ENCODE measurements at regions not wholly inside any gene's neighbourhood (a gene's known extent, or its start where the extent isn't known, plus 50 kb on each side); places are given as distances from the start of the nearest gene placed in this dataset.

DNA sequence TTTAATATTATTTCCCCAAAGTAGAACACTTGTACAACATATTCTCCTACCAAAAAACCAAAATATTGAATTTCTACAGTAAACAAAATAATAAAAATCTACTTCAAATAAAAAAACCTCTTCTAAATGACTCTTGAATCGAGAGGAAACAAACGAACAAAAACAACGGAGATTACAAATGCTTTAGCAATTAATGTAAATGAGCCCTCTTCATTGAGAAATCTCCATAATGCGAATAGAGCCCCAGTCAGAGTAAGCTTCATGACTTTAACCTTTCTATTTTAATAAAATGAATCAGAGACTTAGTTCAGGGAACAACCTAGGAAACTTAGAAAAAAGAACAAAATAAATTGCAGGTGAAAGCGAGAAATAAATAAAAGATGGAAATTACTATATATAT is 129.3 kb upstream of the SEMA6A start:
- Histone ChIP-seq H3K27ac (no peak overlapping the region), H3K27me3 (no peaks in the 10 kb centered on the region), H3K36me3 (no peaks in the 10 kb centered on the region), H3K9me3 (no peaks in the 10 kb centered on the region), H3K4me1 (no peaks in the 10 kb centered on the region), H3K4me3 (no peak overlapping the region)
- WGBS, 2 donors (ENCODE audit: low coverage in 1 of 2): 92 to 97% methylated on average over 5 of the region's 5 CpGs
- TF ChIP-seq CTCF (IDR thresholded peaks at IDR 0.05) (no peak), POLR2A (IDR thresholded peaks at IDR 0.05) (no peak), EP300 (IDR thresholded peaks at IDR 0.05) (no peak), POLR2AphosphoS5 (IDR thresholded peaks at IDR 0.05) (no peak)
- no peak for ATAC-seq

DNA sequence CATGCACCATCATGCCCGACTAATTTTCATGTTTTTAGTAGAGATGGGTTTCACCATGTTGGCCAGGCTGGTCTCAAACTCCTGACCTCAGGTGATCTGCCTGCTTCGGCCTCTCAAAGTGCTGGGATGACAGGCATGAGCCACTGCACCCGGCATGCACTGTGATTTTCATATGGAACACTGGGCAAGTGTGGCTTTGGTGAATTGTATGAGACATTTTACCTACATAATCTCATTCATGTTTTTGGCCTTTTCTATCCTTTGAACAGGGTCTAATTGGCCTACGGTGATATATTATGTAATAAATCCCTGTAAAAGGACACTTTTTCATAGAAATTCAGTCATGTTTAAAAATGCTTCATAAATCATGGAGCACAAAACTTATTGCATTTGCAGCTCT is 128.7 kb upstream of the SEMA6A start:
- Histone ChIP-seq H3K27ac (no peak overlapping the region), H3K9me3 (no peaks in the 10 kb centered on the region), H3K4me3 (no peak overlapping the region), H3K27me3 (no peaks in the 10 kb centered on the region), H3K36me3 (no peaks in the 10 kb centered on the region), H3K4me1 (no peaks in the 10 kb centered on the region)
- ATAC-seq: no peak
- TF ChIP-seq POLR2AphosphoS5 (IDR thresholded peaks at IDR 0.05) (no peak), EP300 (IDR thresholded peaks at IDR 0.05) (no peak), CTCF (IDR thresholded peaks at IDR 0.05) (no peak), POLR2A (IDR thresholded peaks at IDR 0.05) (no peak)
- WGBS, 2 donors (ENCODE audit: low coverage in 1 of 2): 92 to 100% methylated on average over 3 of the region's 4 CpGs

DNA sequence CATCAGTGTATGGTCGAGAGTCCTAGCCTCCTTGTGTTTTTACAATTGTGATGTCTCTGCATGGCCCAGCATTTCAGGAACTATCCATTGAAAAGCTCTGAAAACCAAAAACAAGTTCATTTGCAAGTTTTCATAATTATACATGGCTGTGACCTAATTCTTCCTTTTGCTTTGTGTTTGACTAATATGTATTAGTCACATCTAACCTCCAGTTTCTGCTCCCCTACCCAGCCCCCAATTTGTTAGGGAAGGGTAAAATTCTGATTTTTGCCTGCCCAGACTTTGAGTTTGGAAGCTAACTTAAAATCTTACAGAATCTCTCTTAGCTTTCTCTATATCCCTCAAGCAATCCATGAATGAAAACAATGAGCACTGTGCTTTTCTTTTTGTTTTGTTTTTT is 128.2 kb upstream of the SEMA6A start:
- H3K36me3 ChIP-seq: no peaks in the 10 kb centered on the region
- no peaks in the 10 kb centered on the region for H3K9me3 ChIP-seq
- TF ChIP-seq POLR2A (IDR thresholded peaks at IDR 0.05) (no peak), CTCF (IDR thresholded peaks at IDR 0.05) (no peak), POLR2AphosphoS5 (IDR thresholded peaks at IDR 0.05) (no peak), EP300 (IDR thresholded peaks at IDR 0.05) (no peak)
- no peak overlapping the region for H3K27ac ChIP-seq
- WGBS, 2 donors (ENCODE audit: low coverage in 1 of 2): 71 to 87% methylated on average over 1 of the region's 1 CpG
- no peak overlapping the region for H3K4me3 ChIP-seq
- no peak for ATAC-seq
- no peaks in the 10 kb centered on the region for H3K4me1 ChIP-seq
- no peaks in the 10 kb centered on the region for H3K27me3 ChIP-seq

DNA sequence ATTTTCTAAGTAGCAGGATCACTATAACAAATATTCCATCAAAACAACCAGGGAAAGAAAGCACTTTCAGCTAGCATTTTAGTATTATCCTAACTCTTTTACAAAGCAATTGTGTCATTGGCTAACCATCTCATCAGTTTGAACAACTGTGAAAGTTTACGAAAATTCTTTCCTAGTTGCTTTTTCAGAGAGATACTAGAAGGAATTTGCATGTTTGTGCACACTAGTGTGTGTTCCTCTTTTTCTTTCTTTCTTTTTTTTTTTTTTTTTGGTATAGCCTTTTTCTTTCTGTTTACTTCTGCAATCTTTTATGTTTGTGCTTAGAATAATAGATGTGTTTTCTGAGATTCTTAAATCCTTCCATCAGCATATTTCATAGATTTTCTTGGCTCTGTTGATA is 124.7 kb upstream of the SEMA6A start:
- no peaks in the 10 kb centered on the region for H3K27me3 ChIP-seq

GRCh38 chr5:116696366-116696765 is 121.7 kb upstream of the SEMA6A start:
- no peak overlapping the region for H3K27ac ChIP-seq
- H3K4me1 ChIP-seq: no peaks in the 10 kb centered on the region
- no peaks in the 10 kb centered on the region for H3K36me3 ChIP-seq
- H3K4me3 ChIP-seq: no peak overlapping the region
- H3K9me3 ChIP-seq: no peaks in the 10 kb centered on the region
- no peak for TF ChIP-seq POLR2A (IDR thresholded peaks at IDR 0.05)
- no peak for TF ChIP-seq POLR2AphosphoS5 (IDR thresholded peaks at IDR 0.05)
- TF ChIP-seq CTCF (IDR thresholded peaks at IDR 0.05): no peak
- no peak for TF ChIP-seq EP300 (IDR thresholded peaks at IDR 0.05)
- no peaks in the 10 kb centered on the region for H3K27me3 ChIP-seq
- 27 to 32% methylated on average over 5 of the region's 5 CpGs for WGBS, 2 donors (ENCODE audit: low coverage in 1 of 2)
- ATAC-seq: no peak

More for the DNA sequence above, 124.7 kb upstream of the SEMA6A start:
- Histone ChIP-seq H3K9me3 (no peaks in the 10 kb centered on the region), H3K4me1 (no peaks in the 10 kb centered on the region), H3K27ac (no peak overlapping the region), H3K4me3 (no peak overlapping the region), H3K36me3 (no peaks in the 10 kb centered on the region)
- TF ChIP-seq EP300 (IDR thresholded peaks at IDR 0.05): no peak
- WGBS, 2 donors (ENCODE audit: low coverage in 1 of 2): 50 to 58% methylated on average over 1 of the region's 1 CpG
- ATAC-seq: no peak
